ENCODE measurements at regions not wholly inside any gene's neighbourhood (a gene's known extent, or its start where the extent isn't known, plus 50 kb on each side); places are given as distances from the start of the nearest gene placed in this dataset.
A peak's percentile ranks its signal among the peaks of the same experiment; 100 is the strongest.

DNA sequence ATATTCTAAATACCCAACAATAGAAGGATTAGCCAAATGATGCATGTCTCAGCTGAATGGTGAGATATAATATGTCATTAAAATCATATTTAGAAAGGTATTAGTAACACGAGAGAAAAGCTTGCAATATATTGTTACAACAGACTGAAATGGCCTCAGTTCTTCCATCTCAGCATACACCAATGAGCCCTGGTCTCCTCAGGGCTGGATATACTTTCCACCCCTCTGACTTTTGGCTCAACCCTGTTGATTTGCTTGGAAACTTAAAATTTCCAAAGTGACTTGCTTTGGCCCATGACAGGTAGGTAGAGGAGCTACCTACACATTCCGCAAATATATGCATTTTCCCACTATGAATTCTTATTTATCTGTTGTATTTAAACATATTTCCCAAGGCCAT is 908.1 kb upstream of the TMEM132C start:
- no peak for DNase-seq (ENCODE audit: low spot score)

GRCh38 chr12:127360580-127360979 is 906.4 kb upstream of the TMEM132C start:
- DNase-seq (ENCODE audit: low spot score), result no peak

DNA sequence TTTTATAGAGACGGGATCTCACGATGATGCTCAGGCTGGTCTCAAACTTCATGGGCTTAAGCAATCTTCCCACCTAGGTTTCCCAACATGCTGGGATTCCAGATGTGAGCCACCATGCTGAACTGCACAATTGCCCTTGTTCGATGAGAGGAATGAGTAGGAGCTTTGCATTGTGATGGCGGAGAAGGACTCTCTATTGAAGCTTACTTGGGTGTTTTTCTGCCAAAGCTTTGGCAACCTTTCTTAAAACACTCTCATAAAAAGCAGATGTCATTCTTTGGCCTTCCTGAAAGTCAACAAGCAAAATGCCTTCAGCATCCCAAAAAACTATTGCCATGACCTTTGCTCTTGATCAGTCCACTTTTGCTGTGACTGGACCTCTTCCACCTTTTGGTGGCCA is 904.8 kb upstream of the TMEM132C start:
- no peak for DNase-seq (ENCODE audit: low spot score)

DNA sequence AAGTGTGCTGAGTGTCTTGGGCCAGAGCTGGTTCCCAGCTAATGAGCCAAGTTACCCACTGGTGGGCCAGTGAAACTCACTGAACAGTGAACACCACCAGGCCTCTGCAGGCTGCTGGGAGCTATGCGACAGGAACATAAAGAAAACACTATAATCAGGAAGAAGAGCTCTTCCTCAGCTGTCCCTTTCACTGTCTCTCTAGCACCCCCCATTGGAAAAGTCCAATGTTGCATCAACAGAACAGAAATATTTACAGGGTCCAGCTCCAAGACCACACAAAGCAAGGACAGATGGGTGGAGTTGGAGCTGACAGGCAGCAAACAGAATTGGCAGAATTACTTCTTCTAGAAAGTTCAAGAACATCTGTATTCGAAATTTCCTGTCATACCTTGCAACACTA is 903.6 kb upstream of the TMEM132C start:
- no peak for DNase-seq (ENCODE audit: low spot score)

DNA sequence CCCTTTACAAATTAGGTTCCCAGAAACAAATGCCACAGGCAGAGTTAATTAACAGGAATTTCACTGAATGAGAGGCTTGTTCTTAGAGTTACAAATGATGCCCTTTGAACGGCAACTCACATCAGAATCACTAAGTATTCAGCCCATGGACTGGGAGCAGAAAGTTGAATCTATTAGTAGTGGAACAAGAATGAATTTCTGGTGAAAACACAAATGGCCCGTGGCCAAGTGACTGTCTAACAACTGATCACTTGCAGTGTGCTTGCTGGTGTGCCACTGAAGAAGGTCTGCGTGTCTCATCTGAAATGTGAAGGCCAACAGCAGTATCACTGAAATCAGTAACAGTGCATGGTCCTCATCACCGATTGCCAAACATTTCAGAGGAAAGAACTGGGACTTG is 893.4 kb upstream of the TMEM132C start:
- DNase-seq (ENCODE audit: low spot score), result no peak

DNA sequence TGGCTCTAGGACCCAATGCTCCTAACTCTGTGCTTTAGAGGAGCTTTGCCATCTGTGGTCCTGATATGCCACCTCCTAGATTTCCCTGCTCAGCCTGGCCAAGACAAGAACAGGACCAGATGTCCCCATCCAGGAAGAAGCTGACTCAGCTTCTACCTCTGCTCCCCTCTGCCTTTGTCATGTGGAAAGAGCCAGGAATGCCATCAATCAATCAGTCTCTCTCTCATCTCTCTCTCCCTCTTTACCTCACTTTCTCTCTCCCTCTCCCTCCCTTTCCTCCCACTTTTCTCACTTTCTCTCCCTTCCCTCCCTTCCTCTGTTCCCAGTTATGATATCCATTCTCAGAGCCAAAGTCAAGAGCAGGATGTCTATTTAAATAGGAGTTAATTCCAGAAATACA is 892.5 kb upstream of the TMEM132C start:
- DNase-seq (ENCODE audit: low spot score), result no peak

- DNase-seq (ENCODE audit: low spot score), result peak; percentile 35
Observed at GRCh38 chr12:127381043-127381668, 885.8 kb upstream of the TMEM132C start.

DNA sequence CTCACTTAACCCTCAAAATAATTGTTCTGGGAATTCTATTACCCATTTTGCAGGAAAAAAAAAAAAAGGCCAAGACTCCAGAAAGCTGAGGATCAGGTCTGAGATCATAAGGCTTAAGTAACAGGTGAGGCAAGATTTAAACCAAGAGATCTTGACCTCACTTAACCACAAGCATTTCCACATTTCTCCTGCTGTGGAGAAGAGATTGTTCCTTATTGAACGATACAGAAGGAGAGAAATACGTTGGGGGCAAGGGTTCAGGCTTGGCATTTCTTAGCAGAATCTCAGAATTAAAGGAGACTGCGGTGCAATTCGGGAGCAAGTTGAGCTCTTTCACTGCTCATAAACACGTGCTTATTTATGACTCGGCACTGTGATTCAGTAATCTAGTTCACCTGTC is 885.3 kb upstream of the TMEM132C start:
- no peak for DNase-seq (ENCODE audit: low spot score)

GRCh38 chr12:127383281-127383680 is 883.7 kb upstream of the TMEM132C start:
- DNase-seq (ENCODE audit: low spot score), result peak; percentile 30

- DNase-seq (ENCODE audit: low spot score), result no peak
Observed at GRCh38 chr12:127386723-127387122, 880.2 kb upstream of the TMEM132C start.

DNA sequence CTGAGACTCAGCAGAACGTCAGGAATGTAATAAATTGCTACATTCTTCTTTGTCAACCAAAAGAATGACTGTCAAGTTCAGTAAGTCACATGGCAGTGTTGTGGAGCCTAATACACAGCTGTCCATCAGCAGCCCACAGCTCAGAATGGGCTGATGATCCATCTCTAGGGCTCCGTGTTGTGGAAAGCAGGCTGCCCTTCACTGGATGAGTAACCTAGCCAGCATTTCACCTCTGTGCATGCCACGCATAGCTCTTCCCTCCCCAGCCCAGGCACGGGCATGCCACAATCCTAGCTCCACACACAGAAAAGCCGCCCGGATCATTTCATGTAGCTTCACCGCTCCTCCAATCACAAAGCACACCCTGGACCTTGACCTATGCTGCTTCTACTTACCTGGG is 878.0 kb upstream of the TMEM132C start:
- DNase-seq (ENCODE audit: low spot score), result no peak

DNA sequence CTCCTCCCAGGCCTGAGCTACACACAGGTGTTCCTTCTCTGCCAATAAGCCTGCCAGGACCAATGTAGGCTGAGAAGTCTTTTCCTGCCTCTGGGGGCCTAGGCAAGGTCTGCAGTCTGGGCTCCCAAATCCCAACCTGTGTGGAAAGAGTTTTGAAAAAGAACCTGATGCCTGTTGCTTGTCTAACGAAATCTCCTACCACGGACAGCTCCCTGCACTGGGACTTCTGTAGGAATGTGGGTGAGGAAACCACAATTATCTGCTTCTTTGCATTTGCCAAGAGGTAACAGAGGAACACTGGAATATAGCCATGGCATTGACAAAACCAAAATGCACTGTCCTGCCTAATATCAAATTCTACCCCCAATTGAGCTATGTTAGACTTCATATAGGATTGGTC is 877.0 kb upstream of the TMEM132C start:
- DNase-seq (ENCODE audit: low spot score), result no peak

GRCh38 chr12:127393465-127393864 is 873.5 kb upstream of the TMEM132C start:
- DNase-seq (ENCODE audit: low spot score), result no peak

DNA sequence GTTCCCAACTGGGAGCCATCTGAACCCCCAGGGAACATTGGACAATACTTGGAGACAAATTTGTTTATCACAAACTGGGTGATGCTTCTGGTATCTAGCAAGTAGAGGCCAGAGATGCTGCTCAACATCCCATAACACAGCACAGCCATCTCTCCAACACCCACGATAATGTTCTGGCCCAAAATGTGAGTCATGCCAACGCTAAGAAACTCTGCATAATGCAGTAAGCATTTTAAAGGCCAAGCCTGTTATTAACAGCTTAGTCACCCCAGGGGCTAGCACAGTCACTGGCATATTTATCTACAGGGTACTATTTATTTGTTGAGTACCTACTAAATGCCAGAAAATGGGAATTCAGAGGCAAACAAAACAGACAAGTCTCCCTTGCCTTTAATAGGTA is 873.1 kb upstream of the TMEM132C start:
- no peak for DNase-seq (ENCODE audit: low spot score)

DNA sequence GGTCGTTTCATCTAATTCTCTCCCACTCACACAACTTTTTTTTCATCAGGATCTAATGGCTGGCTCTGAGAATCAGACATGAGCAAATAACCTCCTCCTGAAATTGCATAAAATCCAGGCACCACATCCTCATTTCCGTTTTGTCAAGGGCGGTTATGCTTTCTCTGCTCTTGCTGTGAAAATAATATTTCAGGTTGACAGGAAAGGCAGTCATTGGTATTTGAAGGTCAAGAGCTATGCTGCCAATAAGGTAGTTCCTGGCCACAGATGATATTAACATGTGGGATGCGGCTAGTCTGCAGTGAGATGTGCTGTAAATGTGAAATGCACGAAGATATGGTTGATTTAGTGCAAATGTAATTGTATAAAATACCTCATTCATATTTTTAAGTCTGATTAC is 870.2 kb upstream of the TMEM132C start:
- DNase-seq (ENCODE audit: low spot score), result no peak

- DNase-seq (ENCODE audit: low spot score), result no peak
Observed at GRCh38 chr12:127398016-127398710, 868.8 kb upstream of the TMEM132C start.

DNA sequence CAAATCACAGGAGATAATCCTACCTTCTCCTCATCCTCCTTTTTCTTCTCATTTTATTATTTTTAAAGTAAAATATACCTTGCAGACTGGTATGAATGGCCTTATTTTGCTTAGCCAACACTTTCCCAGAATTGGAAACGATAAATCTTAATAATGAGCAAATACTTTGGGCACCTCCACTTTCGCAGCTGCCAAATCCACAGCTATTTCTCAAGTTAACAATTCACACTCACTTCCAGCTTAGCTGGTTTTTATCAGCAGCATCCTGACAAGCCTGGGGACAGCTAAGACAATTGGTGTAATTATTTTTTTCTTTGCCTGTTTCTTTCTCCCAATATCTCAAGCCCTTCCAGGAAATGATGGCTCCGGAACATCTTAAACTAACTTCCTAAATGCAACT is 867.5 kb upstream of the TMEM132C start:
- no peak for DNase-seq (ENCODE audit: low spot score)

DNA sequence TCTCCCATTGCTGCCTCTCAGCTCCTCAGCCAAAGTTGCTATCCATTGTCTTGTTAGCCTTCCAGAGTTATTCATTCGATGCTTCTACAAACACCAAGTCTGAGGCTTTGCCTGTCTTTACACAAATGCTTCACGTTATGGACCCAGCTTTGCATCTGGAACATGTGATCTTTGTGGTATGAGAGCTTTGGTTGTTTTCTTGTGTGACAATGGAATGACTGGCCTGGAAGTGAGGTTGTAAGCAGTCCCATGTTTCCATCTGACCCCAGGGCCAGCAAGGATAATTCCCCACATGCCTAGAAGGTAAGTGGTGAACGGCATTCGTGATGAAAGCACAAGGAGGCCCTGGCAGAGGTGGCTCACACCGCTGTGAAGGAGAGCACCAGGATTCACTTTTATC is 866.7 kb upstream of the TMEM132C start:
- no peak for DNase-seq (ENCODE audit: low spot score)

DNA sequence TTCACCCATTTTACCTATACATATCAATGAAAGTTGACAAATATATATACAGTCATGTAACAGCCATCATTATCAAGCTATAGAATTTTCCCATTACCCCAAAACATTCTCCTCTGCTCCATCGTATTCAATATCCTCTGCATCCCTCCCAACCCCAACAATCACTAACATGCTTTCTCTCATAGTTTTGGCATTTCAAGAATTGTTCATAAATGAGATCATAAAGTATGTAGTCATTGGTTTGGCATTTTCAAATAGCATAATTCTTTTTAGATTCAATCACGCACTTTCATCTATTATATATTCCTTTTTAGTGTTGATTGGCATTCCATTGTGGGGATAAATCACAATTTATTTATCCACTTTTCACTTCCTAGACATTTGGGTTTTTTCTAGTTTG is 866.0 kb upstream of the TMEM132C start:
- no peak for DNase-seq (ENCODE audit: low spot score)

GRCh38 chr12:127401536-127401935 is 865.4 kb upstream of the TMEM132C start:
- DNase-seq (ENCODE audit: low spot score), result no peak

DNA sequence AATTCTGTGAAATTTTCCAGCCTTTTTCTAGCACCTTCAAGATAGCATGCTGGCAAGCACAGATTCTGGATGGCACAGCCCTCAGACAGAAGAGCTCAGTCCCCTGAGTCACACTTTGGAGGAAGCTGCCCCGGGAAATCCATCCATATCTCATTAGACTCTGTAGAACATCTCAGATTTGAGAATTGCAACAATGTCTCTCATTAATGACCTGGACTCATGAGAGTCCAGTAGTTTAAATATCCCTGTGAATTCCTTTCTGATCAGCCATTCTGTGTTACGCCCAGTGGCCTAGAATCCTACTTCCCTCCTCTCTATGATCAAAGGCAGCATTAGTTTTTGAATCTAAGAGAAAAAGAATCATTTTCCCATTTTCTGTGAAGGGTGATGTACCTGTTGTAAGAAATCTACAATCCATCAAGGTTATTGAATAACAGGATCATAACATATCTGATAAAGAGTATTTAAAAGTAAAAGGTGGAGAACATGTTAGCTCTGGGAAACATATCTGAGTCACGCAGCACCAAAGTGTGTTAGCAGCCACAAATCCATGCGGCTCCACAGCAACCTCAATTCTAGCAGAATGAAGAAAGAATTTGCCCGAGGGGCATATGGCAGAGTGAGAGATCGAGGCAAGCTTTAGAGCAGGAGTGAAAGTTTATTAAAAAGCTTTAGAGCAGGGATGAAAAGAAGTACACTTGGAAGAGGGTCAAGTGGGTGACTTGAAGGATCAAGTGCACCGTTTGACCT is 855.6 kb upstream of the TMEM132C start:
- no peak for DNase-seq (ENCODE audit: low spot score)

DNA sequence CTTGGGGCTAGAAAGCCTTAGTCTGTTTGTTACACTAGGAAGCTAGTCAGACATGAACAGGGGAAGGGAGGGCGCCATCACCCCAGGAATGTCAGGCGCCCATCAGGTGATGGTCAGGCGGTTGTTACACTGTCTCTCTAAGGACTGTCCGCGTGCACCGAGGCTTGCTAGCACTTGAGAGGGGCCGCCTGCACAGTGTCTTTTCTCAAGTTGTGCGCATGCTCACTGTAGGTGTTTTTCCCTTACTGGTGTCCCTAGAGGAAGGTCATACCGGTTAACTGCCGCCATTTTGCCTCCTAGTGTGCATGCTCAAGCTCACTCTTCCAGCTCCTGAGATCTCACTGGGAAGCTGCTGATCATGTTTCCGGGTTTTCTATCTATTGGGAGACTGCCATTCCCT is 855.0 kb upstream of the TMEM132C start:
- no peak for DNase-seq (ENCODE audit: low spot score)

DNA sequence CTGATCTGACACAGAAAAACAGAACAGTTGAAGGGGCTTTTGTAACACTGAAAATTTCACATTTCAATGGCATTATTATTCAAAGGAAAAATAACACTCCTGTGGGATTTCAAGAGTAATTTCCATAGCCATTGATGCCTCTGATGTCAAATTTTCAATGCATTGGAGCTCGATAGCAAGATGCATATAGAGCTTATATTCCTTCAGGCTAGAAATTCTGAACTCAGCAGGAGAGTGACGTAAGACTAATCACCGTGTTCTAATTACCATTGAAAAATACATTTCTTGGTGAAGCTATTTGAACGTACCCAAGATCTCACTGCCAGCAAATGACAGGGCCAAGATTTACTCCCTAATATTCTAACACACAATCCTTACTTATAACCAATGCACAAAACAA is 854.1 kb upstream of the TMEM132C start:
- DNase-seq (ENCODE audit: low spot score), result no peak
